ENCODE measurements at regions not wholly inside any gene's neighbourhood (a gene's known extent, or its start where the extent isn't known, plus 50 kb on each side); places are given as distances from the start of the nearest gene placed in this dataset.

DNA sequence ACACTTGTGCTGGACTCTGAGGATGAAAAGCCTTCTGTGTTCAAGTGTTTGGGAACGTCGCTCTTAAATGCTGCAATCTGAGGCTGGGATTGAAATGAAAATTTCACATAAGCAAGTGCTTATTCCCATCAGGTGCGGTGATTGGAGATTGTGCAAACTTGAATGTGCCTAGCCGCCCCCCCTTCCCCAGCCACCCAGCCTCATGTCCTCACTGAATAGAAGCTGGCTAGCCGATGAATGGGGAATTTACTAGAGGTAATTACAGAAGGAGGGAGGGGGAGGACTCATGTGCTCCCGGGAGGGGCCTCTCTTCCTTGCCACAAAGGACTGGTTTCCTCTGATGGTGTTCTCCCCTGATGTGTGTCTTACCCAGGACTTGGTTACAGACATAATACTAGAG, 544.8 kb upstream of the EEF2KMT start:
- POLR2A ChIA-PET (ENCODE audit: unreplicated experiment): no interaction called here
- H3K4me2 ChIP-seq (ENCODE audit: low read depth, low read length): no peak overlapping the region
- TF ChIP-seq MAFK (IDR thresholded peaks at IDR 0.05; ENCODE audit: low read depth, low read length) (no peak), RCOR1 (IDR thresholded peaks at IDR 0.05; ENCODE audit: insufficient replicate concordance, low read length) (no peak), CHD1 (IDR thresholded peaks at IDR 0.05; ENCODE audit: low read depth, low read length) (no peak), POLR2A (IDR thresholded peaks at IDR 0.05; ENCODE audit: low read depth, low read length) (no peak), CEBPB (IDR thresholded peaks at IDR 0.05; ENCODE audit: low read depth, low read length) (no peak), MXI1 (IDR thresholded peaks at IDR 0.05; ENCODE audit: borderline replicate concordance, low read depth, low read length) (no peak), SMC3 (IDR thresholded peaks at IDR 0.05; ENCODE audit: low read depth, low read length) (no peak), BHLHE40 (IDR thresholded peaks at IDR 0.05; ENCODE audit: low read depth, low read length) (no peak), FOS (IDR thresholded peaks at IDR 0.05; ENCODE audit: low read depth, low read length) (no peak), MAZ (IDR thresholded peaks at IDR 0.05; ENCODE audit: borderline replicate concordance, low read depth, low read length) (no peak), RAD21 (IDR thresholded peaks at IDR 0.05; ENCODE audit: low read length) (no peak), NFE2L2 (IDR thresholded peaks at IDR 0.05; ENCODE audit: low read depth, low read length) (no peak), RFX5 (IDR thresholded peaks at IDR 0.05; ENCODE audit: low read depth, low read length) (no peak)
- TF ChIP-seq, protein P1, sequence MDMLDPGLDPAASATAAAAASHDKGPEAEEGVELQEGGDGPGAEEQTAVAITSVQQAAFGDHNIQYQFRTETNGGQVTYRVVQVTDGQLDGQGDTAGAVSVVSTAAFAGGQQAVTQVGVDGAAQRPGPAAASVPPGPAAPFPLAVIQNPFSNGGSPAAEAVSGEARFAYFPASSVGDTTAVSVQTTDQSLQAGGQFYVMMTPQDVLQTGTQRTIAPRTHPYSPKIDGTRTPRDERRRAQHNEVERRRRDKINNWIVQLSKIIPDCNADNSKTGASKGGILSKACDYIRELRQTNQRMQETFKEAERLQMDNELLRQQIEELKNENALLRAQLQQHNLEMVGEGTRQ (IDR thresholded peaks at IDR 0.05; ENCODE audit: low read depth, low read length): no peak
- TF ChIP-seq, protein P2, sequence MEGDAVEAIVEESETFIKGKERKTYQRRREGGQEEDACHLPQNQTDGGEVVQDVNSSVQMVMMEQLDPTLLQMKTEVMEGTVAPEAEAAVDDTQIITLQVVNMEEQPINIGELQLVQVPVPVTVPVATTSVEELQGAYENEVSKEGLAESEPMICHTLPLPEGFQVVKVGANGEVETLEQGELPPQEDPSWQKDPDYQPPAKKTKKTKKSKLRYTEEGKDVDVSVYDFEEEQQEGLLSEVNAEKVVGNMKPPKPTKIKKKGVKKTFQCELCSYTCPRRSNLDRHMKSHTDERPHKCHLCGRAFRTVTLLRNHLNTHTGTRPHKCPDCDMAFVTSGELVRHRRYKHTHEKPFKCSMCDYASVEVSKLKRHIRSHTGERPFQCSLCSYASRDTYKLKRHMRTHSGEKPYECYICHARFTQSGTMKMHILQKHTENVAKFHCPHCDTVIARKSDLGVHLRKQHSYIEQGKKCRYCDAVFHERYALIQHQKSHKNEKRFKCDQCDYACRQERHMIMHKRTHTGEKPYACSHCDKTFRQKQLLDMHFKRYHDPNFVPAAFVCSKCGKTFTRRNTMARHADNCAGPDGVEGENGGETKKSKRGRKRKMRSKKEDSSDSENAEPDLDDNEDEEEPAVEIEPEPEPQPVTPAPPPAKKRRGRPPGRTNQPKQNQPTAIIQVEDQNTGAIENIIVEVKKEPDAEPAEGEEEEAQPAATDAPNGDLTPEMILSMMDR (conservative IDR thresholded peaks at IDR 0.05; ENCODE audit: low read depth, low read length): no peak
- H4K5ac ChIP-seq (ENCODE audit: low read depth, low read length): no peak overlapping the region
- no peaks in the 10 kb centered on the region for H4K20me1 ChIP-seq (ENCODE audit: insufficient read depth, low read length)
- no peaks in the 10 kb centered on the region for H3K36me3 ChIP-seq (ENCODE audit: control insufficient read depth, insufficient read depth, low read length)
- DNase-seq: no peak
- no peaks in the 10 kb centered on the region for H3K79me1 ChIP-seq (ENCODE audit: low read depth in 1 of 2, low read length in 2 of 2)
- H3K9ac ChIP-seq (ENCODE audit: low read depth, low read length): no peak overlapping the region
- H2AK5ac ChIP-seq (ENCODE audit: low read depth, low read length): no peak overlapping the region
- intact Hi-C loops (cut with micrococcal nuclease): no loop called here
- CTCF ChIA-PET: no interaction called here
- H3K4me1 ChIP-seq (ENCODE audit: control insufficient read depth, insufficient read depth, low read length): no peaks in the 10 kb centered on the region
- peaks cover 29% of the 10 kb centered on the region; the same call in 1 of the 2 replicates for H3K9me3 ChIP-seq (ENCODE audit: control insufficient read depth, insufficient read depth, low read length)
- H2AK9ac ChIP-seq (replicated peaks; ENCODE audit: low read depth, low read length, poor library complexity): no peak overlapping the region
- no peaks in the 10 kb centered on the region for H3K9me1 ChIP-seq (ENCODE audit: insufficient read depth, low read length)
- no peak overlapping the region for H2BK20ac ChIP-seq (ENCODE audit: low read depth, low read length)
- no peak overlapping the region for H3K14ac ChIP-seq (replicated peaks; ENCODE audit: low read depth, low read length)
- H3K23ac ChIP-seq (ENCODE audit: low read depth, low read length): no peak overlapping the region
- H2BK120ac ChIP-seq (ENCODE audit: low read depth, low read length): no peak overlapping the region
- ATAC-seq (ENCODE audit: low read depth): no peak
- no peak overlapping the region for H3K4ac ChIP-seq (ENCODE audit: low read depth, low read length)
- no peaks in the 10 kb centered on the region for H3K27me3 ChIP-seq (ENCODE audit: control insufficient read depth, insufficient read depth, low read length)
- no peak overlapping the region for H3K18ac ChIP-seq (ENCODE audit: low read depth, low read length)
- H2BK5ac ChIP-seq (ENCODE audit: low read depth, low read length, poor library complexity, severe bottlenecking): no peak overlapping the region
- no peak overlapping the region for H4K91ac ChIP-seq (ENCODE audit: insufficient read depth, low read depth, low read length)
- no peak overlapping the region for H2AFZ ChIP-seq (replicated peaks; ENCODE audit: low read length, poor library complexity)
- no peak overlapping the region for H3K56ac ChIP-seq (ENCODE audit: extremely low read depth, insufficient read depth, low read length)
- no peak overlapping the region for H3K27ac ChIP-seq (ENCODE audit: insufficient read depth, low read length)
- H4K8ac ChIP-seq (ENCODE audit: low read depth in 2 of 2, low read length in 2 of 2): no peak overlapping the region
- H2BK15ac ChIP-seq (ENCODE audit: low read depth, low read length): no peak overlapping the region
- no TSS peak for BruUV-seq (replicated peaks)
- in situ Hi-C loops (cut with MboI; ENCODE audit: low sequenced_read_pairs): no loop called here
- dilution Hi-C loops (cut with HindIII; ENCODE audit: low sequenced_read_pairs, unreplicated experiment): no loop called here
- H3K4me3 ChIP-seq (ENCODE audit: insufficient read depth, low read depth, low read length): no peak overlapping the region
- WGBS, 2 experiments (ENCODE audit: extremely low coverage in 2 of 2, insufficient read length in 1 of 2): no CpG with 5 or more reads among the region's 6 CpGs
